ENCODE measurements at regions not wholly inside any gene's neighbourhood (a gene's known extent, or its start where the extent isn't known, plus 50 kb on each side); places are given as distances from the start of the nearest gene placed in this dataset.

- no peak for TF ChIP-seq CTCF (conservative IDR thresholded peaks at IDR 0.05; ENCODE audit: low read length)
- TF ChIP-seq EZH2phosphoT487 (IDR thresholded peaks at IDR 0.05; ENCODE audit: borderline replicate concordance, low read depth, low read length), result no peak
Observed at GRCh38 chr20:4603724-4604123, 82.5 kb upstream of the PRNP start.
